Left forelimb (tissue), 1 donor: ENCODE measurements at regions not wholly inside any gene's neighbourhood (a gene's known extent, or its start where the extent isn't known, plus 50 kb on each side); places are given as distances from the start of the nearest gene placed in this dataset.
"Not testable (repeated sequence)": the region's sequence is repeated elsewhere in the genome, so short reads cannot be mapped to it uniquely, and the experiment has no call there.

Experiments
- DNase-seq: peaks from one replicate; pipeline ENCODE4 v3.0.0-alpha.2; 2018; ENCODE audit warnings: low spot score

DNA sequence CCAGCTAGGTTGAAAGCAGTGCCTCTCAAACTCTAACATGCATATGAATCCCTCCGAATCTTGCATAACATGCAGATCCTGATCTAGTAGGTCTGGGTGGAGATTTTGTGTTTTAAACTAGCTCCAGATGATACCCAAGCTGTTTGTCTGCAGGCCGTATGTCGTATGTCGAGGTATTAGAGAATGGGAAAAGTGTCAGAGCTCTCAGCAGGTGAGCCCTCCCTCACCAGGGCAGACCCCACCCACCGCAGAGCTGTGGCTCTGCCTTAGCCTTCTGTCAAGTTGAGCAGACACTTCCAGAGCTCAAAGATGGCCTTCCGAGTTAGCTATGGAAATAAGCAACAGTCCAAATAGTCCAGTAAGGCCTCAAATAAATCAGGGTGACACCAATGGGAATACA, 83.2 kb upstream of the MAP3K1 start:
- no peak for DNase-seq

DNA sequence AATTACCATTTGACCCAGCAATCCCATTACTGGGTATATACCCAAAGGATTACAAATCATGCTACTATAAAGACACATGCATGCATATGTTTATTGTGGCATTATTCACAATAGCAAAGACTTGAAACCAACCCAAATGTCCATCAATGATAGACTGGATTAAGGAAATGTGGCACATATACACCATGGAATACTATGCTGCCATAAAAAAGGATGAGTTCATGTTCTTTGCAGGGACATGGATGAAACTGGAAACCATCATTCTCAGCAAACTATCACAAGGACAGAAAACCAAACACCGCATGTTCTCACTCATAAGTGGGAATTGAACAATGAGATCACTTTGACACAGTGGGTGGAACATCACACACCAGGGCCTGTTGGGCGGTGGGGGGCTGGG, 83.9 kb upstream of the MAP3K1 start:
- DNase-seq, result not testable (repeated sequence)

DNA sequence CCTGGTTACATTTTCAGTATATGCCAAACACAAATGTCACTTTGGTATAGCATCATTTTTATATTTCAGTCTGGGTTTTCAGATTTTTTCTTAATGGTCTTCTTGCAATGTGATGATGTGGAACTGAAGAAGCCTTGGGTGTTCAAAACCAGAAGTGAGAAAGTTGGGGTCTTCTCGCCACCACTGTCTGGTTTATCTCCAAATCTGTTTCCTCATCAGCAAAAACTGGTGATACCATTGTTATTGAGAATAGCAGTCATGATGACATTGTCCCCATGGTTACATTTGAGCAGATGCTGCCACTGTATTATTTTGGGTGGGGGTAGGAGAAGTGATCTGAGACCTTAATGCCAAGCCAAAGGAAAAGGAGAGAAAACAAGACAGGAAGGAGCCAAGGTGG, 85.9 kb upstream of the MAP3K1 start:
- DNase-seq, result no peak

GRCh38 chr5:56725711-56726411, 89.5 kb upstream of the MAP3K1 start:
- DNase-seq, result no peak

GRCh38 chr5:56724857-56725256, 90.5 kb upstream of the MAP3K1 start:
- not testable (repeated sequence) for DNase-seq

DNA sequence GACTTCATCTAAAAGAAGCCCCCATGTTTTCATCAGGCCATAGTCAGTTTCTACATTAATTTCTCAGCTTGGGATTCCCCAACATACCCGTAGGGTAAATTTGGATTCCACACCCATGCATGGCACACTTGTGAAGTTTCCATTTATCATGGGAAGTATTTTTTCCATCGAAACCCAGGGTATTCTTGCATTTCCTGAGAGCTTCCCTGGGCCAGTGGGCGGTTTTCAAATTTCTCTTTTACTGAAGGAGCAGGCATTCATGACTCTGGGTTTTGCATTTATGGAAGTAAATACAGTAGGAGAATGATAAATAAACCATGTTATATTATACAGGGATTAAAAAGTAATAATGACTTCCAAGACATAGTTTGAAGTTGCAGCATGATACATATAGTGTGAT, 93.0 kb upstream of the MAP3K1 start:
- no peak for DNase-seq

- no peak for DNase-seq
Observed at GRCh38 chr5:56717253-56717987, 97.9 kb upstream of the MAP3K1 start.

GRCh38 chr5:56715986-56716385, 99.4 kb upstream of the MAP3K1 start:
- DNase-seq, result no peak

GRCh38 chr5:56712895-56713591, 102.3 kb upstream of the MAP3K1 start:
- no peak for DNase-seq

DNA sequence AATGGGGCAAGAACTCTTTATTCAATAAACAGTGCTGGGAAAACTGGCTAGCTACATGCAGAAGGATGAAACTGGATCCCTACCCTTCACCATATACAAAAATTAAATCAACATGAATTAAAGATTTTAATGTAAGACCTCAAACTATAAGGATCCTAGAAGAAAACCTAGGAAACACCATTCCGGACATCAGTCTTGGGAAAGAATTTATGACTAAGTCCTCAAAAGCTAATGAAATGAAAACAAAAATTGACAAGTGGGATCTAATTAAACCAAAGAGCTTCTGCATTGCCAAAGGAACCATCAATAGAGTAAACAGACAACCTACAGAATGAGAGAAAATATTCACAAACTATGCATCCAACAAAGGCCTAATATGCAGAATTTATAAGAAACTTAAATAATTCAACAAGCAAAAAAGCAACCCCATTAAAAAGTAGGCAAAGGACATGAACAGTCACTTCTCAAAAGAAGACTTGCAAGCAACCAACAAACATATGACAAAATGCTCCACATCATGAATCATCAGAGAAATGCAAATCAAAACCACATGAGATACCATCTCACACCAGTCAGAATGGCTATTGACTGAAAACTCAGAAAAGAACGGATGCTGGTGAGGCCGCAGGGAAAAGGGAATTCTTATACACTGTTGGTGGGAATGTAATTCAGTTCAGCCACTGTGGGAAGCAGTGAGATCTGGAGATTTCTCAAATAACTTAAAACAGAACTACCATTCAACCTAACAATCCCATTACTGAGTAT, 104.3 kb upstream of the MAP3K1 start:
- no peak for DNase-seq

GRCh38 chr5:56706504-56706903, 108.8 kb upstream of the MAP3K1 start:
- DNase-seq, result no peak

GRCh38 chr5:56705217-56705616, 110.1 kb upstream of the MAP3K1 start:
- DNase-seq, result no peak

- DNase-seq, result no peak
Observed at GRCh38 chr5:56703952-56704351, 111.4 kb upstream of the MAP3K1 start.

GRCh38 chr5:56700711-56701110, 114.6 kb upstream of the MAP3K1 start:
- no peak for DNase-seq

DNA sequence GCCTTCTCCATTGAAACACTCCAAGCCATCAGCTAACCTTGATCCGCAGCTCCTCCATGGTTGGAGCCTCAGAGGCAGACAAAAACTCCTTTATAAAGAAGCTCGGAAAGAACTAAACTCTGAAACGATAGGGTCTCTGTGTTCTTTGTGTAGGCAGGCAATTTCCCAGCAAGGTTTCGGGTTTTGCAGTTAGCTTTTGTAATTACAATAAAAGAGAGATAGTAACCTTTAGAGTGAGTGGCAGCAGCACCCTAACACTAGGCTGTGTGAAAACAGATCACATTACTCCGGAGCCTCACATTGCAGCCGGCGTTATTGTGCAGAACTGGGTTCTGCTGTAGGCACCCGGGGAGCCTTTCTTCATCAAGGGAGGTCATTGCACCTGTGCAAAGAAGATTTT, 115.8 kb upstream of the MAP3K1 start:
- DNase-seq, result no peak

GRCh38 chr5:56698463-56699381, 116.6 kb upstream of the MAP3K1 start:
- DNase-seq, result no peak

GRCh38 chr5:56696900-56697299, 118.4 kb upstream of the MAP3K1 start:
- no peak for DNase-seq

DNA sequence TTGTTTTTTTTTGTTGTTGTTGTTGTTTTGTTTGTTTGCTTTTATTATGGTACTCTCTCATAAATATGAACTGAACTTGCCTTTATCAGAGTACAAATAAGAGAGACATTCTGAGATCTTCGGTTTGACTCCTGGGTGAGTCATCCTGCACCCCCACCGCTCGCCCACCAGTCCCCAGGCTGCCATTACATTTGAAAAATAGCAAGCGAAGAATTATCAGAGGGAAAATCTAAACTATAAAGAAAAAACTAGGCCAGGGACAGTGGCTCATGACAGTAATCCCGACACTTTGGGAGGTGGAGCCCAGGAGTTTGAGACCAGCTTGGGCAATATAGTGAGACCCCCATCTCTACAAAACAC, 122.1 kb upstream of the MAP3K1 start:
- no peak for DNase-seq

DNA sequence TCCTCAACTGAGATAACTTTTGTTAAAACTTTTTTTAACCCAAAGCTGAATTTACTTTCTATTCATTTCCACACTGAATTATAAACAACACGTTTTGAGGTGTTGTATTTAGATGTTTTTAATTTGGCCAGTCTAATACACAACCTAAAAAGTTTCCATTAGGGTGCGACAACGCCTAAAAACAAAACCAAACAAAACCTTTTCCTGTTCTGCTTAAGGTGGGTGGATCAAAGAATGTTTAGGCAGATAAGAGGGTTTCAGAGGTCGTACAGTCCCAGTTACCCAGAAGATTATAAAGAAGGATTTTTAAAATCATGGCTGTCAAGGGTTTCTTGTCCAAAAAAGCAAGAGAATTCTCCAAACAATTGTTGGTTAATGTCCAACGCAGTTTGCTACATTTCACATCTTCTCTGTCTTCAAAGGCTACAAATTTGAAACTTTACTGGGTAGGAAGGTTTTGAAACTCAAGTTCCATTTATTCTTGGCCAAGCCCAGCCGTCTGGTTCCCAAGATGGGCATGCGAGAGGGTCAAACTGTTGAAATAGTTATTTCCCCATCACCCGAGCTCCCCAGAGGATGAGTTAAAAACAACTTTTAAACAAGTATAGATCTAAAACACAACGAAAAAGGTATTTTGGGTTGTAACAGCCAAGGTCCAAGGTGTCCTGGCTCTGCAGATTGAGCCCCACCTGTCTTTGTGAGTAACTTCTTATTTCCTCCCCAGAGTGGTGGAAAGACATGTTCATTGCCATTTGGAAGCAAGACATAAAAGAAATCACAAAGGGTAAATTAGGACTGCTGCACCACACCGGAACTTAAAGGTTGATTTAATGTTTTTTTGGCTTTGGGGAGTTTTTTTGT, 122.8 kb upstream of the MAP3K1 start:
- DNase-seq, result no peak

- no peak for DNase-seq
Observed at GRCh38 chr5:56688402-56688801, 126.9 kb upstream of the MAP3K1 start.
